ENCODE measurements at regions not wholly inside any gene's neighbourhood (a gene's known extent, or its start where the extent isn't known, plus 50 kb on each side); places are given as distances from the start of the nearest gene placed in this dataset.

DNA sequence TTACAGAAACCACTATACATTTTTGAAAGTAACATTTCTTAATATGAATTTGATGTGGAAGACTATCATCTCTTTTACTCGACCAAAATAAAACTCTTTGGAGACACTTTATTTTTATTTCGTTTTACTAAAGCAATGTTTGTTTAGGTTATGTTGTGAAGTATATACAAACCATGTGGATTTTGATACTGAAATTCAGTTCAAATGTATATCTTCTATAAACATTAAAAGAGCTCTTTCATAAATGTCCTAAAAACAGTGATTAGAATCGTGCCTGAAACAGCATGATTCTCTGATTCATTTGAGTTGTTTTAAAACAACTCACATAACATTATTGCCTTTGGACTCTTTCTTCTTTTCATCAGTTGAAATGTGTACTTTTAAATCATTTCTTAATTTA is 373.7 kb upstream of the GOLIM4 start:
- Histone ChIP-seq H3K36me3 (no peaks in the 10 kb centered on the region), H3K9me3 (no peaks in the 10 kb centered on the region), H3K27ac (no peak overlapping the region), H3K4me1 (no peaks in the 10 kb centered on the region), H3K27me3 (no peaks in the 10 kb centered on the region), H3K4me3 (no peak overlapping the region)
- intact Hi-C loops (cut with DNase I), result no loop called here
- TF ChIP-seq, protein P1, sequence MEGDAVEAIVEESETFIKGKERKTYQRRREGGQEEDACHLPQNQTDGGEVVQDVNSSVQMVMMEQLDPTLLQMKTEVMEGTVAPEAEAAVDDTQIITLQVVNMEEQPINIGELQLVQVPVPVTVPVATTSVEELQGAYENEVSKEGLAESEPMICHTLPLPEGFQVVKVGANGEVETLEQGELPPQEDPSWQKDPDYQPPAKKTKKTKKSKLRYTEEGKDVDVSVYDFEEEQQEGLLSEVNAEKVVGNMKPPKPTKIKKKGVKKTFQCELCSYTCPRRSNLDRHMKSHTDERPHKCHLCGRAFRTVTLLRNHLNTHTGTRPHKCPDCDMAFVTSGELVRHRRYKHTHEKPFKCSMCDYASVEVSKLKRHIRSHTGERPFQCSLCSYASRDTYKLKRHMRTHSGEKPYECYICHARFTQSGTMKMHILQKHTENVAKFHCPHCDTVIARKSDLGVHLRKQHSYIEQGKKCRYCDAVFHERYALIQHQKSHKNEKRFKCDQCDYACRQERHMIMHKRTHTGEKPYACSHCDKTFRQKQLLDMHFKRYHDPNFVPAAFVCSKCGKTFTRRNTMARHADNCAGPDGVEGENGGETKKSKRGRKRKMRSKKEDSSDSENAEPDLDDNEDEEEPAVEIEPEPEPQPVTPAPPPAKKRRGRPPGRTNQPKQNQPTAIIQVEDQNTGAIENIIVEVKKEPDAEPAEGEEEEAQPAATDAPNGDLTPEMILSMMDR (IDR thresholded peaks at IDR 0.05), result no peak
- no peak for DNase-seq (ENCODE audit: low spot score in 2 of 2)

DNA sequence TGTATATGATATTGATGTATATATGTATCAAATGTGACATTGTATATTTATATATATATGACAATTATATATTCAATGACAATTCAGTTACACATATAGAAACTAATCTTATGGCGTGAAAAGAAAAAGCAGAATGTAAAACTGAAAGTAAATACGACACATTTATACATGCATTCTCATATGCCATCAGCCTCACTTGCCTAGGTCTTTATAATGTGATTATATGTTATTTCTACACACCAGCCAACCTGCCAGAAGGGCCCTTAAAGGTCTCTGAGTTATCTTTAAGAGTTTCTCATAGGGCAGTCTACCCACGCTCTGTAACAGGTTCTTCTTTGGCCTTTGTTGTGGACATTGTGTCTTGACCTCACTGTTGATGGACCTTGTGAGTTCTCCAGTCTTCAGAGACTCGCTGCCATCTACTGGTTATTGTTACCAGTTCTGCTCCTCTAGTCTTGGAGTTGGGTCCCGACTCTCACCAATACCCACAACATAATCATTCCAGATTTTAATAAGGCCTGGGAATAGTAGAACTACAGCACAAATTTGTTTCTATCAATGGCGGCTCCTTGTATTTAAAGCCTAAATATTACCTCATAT is 371.5 kb upstream of the GOLIM4 start:
- H3K4me3 ChIP-seq, result no peak overlapping the region
- no peak overlapping the region for H3K27ac ChIP-seq
- no peaks in the 10 kb centered on the region for H3K4me1 ChIP-seq
- no peaks in the 10 kb centered on the region for H3K27me3 ChIP-seq
- no peaks in the 10 kb centered on the region for H3K36me3 ChIP-seq
- no peaks in the 10 kb centered on the region for H3K9me3 ChIP-seq
- DNase-seq (ENCODE audit: low spot score in 2 of 2), result no peak
- TF ChIP-seq, protein P1 (IDR thresholded peaks at IDR 0.05), result no peak
- intact Hi-C loops (cut with DNase I), result no loop called here

DNA sequence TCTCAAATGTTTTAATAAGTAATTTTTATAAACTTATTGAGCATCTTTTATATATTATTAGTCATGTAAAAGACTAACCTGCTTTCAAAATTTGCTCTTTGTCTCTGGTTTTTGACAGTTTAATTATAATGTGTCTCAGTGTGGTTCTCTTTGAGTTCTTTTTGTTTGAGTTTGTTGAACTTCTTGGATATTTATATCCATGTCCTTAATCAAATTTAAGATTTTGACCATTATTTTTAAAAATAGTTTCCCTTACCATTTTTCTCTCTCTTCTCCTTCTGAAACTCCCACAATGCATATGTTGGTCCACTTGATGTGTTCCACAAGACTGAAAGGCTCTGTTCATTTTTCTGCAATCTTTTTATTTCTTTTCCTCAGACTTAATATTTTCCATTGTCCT is 366.1 kb upstream of the GOLIM4 start:
- intact Hi-C loops (cut with DNase I), result no loop called here
- Histone ChIP-seq H3K4me3 (no peak overlapping the region), H3K27me3 (no peaks in the 10 kb centered on the region), H3K27ac (no peak overlapping the region), H3K36me3 (no peaks in the 10 kb centered on the region), H3K9me3 (no peaks in the 10 kb centered on the region), H3K4me1 (no peaks in the 10 kb centered on the region)
- no peak for DNase-seq (ENCODE audit: low spot score in 2 of 2)
- TF ChIP-seq, protein P1 (IDR thresholded peaks at IDR 0.05), result no peak

DNA sequence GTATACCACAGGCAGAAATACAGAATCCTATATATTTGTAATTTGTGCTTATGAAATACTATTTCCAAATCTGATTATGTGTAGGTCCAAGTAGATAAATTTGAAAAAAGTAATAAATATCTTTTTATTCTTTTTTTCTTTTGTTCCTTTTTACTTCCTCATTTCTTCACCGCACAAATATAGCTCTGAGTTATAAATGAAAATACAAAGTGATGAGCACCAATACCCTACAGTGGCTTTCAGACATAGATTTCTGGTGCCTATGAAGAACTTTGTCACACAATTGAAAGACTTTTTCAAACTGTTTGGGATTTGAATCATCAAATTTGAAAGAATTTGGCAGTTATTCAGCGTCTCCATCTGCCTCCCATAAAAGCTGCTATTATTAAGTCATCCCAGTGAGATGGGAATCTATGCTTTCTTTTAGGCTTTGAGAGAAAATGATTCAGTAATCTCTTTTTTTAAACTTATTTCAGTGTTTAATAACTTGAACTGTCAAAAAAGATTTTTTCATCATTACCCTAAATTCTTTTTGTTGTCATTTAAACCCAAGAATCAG is 363.6 kb upstream of the GOLIM4 start:
- Histone ChIP-seq H3K36me3 (no peaks in the 10 kb centered on the region), H3K27ac (no peak overlapping the region), H3K9me3 (no peaks in the 10 kb centered on the region), H3K4me1 (no peaks in the 10 kb centered on the region), H3K4me3 (no peak overlapping the region), H3K27me3 (no peaks in the 10 kb centered on the region)
- DNase-seq (ENCODE audit: low spot score in 2 of 2), result no peak
- intact Hi-C loops (cut with DNase I), result no loop called here
- TF ChIP-seq, protein P1 (IDR thresholded peaks at IDR 0.05), result no peak

DNA sequence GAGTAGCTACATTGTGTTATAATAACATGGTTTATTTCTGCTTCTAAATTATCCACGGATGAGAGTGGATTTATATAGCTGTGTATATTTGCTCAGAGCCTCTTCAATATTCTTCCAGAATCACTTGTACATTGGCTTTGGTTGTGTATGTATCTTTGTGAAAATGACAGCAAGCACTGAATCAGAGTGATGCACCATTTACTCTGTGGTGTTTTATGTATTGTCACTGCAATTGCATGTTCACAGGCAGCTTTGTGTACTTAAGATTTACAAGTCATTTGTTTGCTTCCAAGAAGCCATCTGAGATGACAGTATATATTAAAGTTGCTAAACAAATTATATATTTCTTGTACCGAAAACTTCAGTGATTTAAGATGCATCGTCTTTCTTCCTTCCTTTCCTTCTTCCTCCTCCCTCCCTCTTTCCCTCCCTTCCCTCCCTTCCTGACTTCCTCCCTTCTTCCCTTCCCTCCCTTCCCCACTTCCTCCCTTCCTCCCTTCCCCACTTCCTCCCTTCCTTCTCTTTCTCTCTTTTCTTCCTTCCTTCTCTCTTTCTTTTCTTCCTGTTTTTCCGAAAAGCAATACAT is 362.3 kb upstream of the GOLIM4 start:
- intact Hi-C loops (cut with DNase I), result no loop called here
- Histone ChIP-seq H3K27ac (no peak overlapping the region), H3K4me3 (no peak overlapping the region), H3K27me3 (no peaks in the 10 kb centered on the region), H3K4me1 (no peaks in the 10 kb centered on the region), H3K9me3 (no peaks in the 10 kb centered on the region), H3K36me3 (no peaks in the 10 kb centered on the region)
- TF ChIP-seq, protein P1 (IDR thresholded peaks at IDR 0.05), result no peak
- no peak for DNase-seq (ENCODE audit: low spot score in 2 of 2)
